IPS DF 6.9 (cell line): ENCODE measurements at regions not wholly inside any gene's neighbourhood (a gene's known extent, or its start where the extent isn't known, plus 50 kb on each side); places are given as distances from the start of the nearest gene placed in this dataset.

ENCODE experiments used
- DNase-seq: peaks from one replicate; pipeline ENCODE4 v3.0.0-alpha.2; 2013; ENCODE audit warnings: low read depth, low spot score
- H3K27ac ChIP-seq: one replicate; pipeline ENCODE4 v1.5.1; 2013; ENCODE audit warnings: low read length, control low read depth
- H3K27me3 ChIP-seq: 2 replicates; pipeline ENCODE4 v1.6.1; 2013; ENCODE audit warnings: mild to moderate bottlenecking, low read length; ENCODE audit not compliant: control insufficient read depth, insufficient read depth
- H3K36me3 ChIP-seq: 2 replicates; pipeline ENCODE4 v1.6.1; 2013; ENCODE audit warnings: low read length; ENCODE audit not compliant: control insufficient read depth, insufficient read depth
- H3K4me1 ChIP-seq: 2 replicates; pipeline ENCODE4 v1.6.1; 2013; ENCODE audit warnings: low read length; ENCODE audit not compliant: control insufficient read depth, insufficient read depth
- H3K4me3 ChIP-seq: 2 replicates; pipeline ENCODE4 v1.5.1; 2013; ENCODE audit warnings: mild to moderate bottlenecking, low read length
- H3K9me3 ChIP-seq: 2 replicates; pipeline ENCODE4 v1.6.1; 2013; ENCODE audit warnings: low read length, inconsistent platforms; ENCODE audit not compliant: control insufficient read depth, insufficient read depth
- WGBS: extraction: QIAGEN DNeasy Blood & Tissue Kit; methylation state at CpG from one replicate; pipeline ENCODE4 v1.1.7; 2013; ENCODE audit warnings: mixed read lengths, missing lambda C conversion rate; ENCODE audit not compliant: insufficient read length, insufficient coverage; 5-methylcytosine and 5-hydroxymethylcytosine counted together

DNA sequence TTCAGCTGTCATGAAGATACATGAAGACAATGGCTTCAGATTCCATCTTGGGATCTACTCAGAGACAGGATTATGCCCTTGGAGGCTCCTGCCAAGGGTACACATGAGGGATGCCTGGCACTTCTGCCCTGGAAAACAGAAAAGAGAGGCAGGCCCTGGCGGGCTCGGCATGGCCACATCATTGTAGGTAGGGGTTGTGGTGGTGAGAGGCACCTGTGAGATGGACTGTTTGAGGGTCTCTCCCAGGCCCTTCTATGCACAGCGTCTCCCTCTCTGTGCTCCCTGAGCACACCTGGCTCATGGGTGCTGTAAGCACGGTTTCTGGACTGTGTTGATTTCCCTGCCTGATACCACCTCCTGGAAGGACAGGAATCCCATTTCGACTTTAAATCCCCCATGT, 304.3 kb downstream of the GLRX3 start:
- no peak overlapping the region for H3K4me3 ChIP-seq
- H3K4me1 ChIP-seq = no peaks in the 10 kb centered on the region
- no peaks in the 10 kb centered on the region for H3K36me3 ChIP-seq
- H3K9me3 ChIP-seq = peaks cover 22% of the 10 kb centered on the region
- no peak overlapping the region for H3K27ac ChIP-seq
- no peaks in the 10 kb centered on the region for H3K27me3 ChIP-seq
- DNase-seq = no peak
- whole genome bisulfite sequencing = no CpG with 5 or more reads among the region's 5 CpGs

- Histone ChIP-seq H3K27ac (no peak overlapping the region), H3K4me1 (no peaks in the 10 kb centered on the region), H3K27me3 (no peaks in the 10 kb centered on the region), H3K9me3 (peaks cover 19% of the 10 kb centered on the region), H3K36me3 (no peaks in the 10 kb centered on the region), H3K4me3 (no peak overlapping the region)
- DNase-seq = no peak
- no CpG with 5 or more reads among the region's 14 CpGs for WGBS
Observed at GRCh38 chr10:130440971-130441370, 304.8 kb downstream of the GLRX3 start.

GRCh38 chr10:130443066-130443465, 306.9 kb downstream of the GLRX3 start:
- Histone ChIP-seq H3K27ac (no peak overlapping the region), H3K4me1 (no peaks in the 10 kb centered on the region), H3K9me3 (peaks cover 17% of the 10 kb centered on the region), H3K36me3 (no peaks in the 10 kb centered on the region), H3K4me3 (no peak overlapping the region), H3K27me3 (no peaks in the 10 kb centered on the region)
- DNase-seq = no peak
- WGBS = no CpG with 5 or more reads among the region's 7 CpGs

DNA sequence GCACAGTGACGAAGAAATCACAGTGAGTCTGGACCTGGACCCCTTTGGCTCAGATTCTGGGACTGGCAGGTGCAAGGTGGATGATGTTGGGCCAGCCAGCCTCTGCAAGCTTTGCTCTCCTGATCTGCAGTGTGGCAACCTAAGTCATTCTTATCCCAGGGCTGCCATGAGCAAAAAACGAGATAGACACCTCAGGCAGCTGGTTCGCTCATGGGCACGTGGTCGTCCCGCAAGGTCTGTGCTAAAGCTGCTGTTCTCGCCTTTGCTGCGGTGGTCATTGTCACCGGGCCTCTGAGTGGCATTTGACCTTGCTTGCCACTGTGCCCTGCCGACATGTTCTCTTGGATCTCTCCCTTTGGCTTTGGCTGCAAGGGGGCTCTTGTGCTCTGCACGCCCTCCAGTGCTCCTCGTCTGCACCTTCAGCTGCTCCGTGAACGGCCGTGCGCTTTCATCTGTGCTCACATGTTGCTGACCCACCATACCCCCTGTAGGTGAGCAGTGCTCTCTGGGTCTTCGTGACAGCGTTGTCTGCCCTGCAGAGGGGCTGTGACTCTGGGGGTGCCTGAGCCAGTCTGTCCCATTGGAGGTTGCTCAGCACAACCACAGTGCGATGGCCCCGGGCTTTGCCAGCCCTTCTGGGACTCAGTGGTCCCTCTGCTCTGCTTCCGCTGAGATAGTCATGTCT, 317.0 kb downstream of the GLRX3 start:
- H3K4me1 ChIP-seq = no peaks in the 10 kb centered on the region
- H3K9me3 ChIP-seq = peaks cover 38% of the 10 kb centered on the region
- H3K4me3 ChIP-seq = no peak overlapping the region
- H3K27me3 ChIP-seq = no peaks in the 10 kb centered on the region; the same call in 1 of the 2 replicates
- H3K27ac ChIP-seq = no peak overlapping the region
- no peaks in the 10 kb centered on the region for H3K36me3 ChIP-seq
- DNase-seq = no peak
- WGBS = no CpG with 5 or more reads among the region's 21 CpGs

DNA sequence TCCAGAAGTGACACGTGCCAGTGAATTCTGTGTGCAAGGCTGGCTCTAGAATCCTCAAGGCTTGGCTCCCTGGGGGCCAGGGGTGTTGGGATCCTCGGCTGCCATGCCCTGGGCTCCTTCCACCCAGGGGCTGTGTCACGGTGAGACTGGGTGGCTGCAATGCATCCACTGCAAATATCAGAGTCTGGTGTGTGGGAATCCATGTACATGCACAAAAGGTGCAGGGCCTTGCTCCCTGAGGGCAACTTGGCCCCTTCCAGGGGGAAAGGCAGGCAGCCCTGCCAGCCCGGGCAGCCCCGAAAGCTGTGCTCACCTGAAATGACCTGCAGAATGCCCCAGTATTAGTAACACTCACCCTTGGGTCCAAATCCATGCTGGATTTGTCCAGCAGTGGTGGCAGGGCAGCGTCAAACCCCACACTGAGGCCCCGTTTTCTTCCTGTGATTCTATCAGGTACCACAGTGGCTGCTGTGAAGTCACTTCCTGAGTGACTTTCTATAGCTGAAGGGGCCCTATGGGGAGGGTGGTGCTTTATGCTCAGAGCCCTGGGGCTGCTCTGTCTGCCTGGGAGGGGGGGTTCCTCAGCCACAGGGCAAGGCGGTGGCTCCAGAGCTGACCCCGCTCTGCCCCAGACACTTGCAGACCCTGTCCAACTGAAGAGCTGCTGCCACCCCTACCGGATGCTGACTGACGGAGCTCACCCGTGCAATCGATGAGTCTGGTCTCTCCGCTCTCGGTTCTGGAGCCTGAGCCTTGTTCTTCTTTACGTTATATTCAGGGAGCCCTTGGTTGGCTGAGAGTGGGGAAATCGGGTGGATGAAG, 317.7 kb downstream of the GLRX3 start:
- H3K27me3 ChIP-seq = no peaks in the 10 kb centered on the region; the same call in 1 of the 2 replicates
- H3K4me1 ChIP-seq = no peaks in the 10 kb centered on the region
- H3K36me3 ChIP-seq = no peaks in the 10 kb centered on the region
- peaks cover 40% of the 10 kb centered on the region for H3K9me3 ChIP-seq
- H3K4me3 ChIP-seq = no peak overlapping the region
- no peak for DNase-seq
- H3K27ac ChIP-seq = no peak overlapping the region
- no CpG with 5 or more reads among the region's 17 CpGs for WGBS

DNA sequence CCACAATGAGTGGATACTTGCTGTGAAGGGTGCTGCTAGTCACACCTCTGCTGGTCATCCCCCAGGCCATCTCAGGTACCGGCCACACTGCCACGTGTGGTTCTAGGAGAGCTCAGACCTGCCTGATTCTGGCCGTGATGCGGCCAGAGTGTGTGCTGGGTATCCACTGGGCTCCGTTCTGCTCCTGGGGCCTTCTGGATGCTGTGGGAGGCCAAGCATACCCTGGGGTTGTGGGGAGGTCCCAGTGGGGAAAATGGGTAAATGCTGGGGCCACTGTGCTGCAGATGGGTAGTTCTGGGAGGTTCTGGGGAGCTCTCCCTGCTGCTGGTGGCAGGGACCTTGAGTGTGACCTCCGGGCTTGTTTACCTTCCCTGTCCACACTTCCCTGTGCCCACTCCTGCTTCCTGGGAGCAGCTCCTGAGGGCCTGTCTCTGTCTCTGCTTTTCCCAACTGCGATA, 318.4 kb downstream of the GLRX3 start:
- peaks cover 40% of the 10 kb centered on the region for H3K9me3 ChIP-seq
- no peak overlapping the region for H3K27ac ChIP-seq
- no peak overlapping the region for H3K4me3 ChIP-seq
- no peaks in the 10 kb centered on the region for H3K4me1 ChIP-seq
- no peaks in the 10 kb centered on the region; the same call in 1 of the 2 replicates for H3K27me3 ChIP-seq
- no peaks in the 10 kb centered on the region for H3K36me3 ChIP-seq
- WGBS = no CpG with 5 or more reads among the region's 7 CpGs
- DNase-seq = no peak

DNA sequence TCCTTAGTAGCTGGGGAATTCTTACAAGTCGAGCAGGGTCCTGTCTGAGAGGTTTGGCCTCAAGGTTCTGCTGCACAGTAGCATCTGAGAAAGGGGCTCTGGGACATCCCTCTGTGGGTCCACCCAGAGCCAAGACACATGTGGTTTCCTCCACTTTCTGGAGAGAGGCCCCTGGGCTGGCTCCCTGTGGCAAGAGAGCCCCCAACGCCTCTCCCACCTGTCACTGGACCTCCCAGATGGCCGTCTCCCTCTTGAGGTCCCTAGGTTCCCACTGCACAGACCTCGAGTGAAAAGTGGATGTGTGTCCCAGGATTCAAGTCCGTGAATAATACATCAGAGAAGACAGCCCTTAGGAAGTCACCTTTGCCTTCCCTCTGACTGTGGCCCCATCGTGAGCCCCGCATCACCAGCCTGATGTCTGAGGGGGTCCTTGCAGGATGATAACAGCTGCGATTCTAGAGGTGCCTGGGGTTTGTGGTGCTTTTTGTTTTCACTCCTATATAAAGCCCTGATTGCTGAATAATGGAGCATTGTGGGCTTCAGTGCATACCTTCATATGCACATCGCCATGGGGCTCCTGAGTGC, 319.0 kb downstream of the GLRX3 start:
- Histone ChIP-seq H3K27me3 (no peaks in the 10 kb centered on the region; the same call in 1 of the 2 replicates), H3K27ac (no peak overlapping the region), H3K9me3 (peaks cover 40% of the 10 kb centered on the region), H3K4me1 (no peaks in the 10 kb centered on the region), H3K36me3 (no peaks in the 10 kb centered on the region), H3K4me3 (no peak overlapping the region)
- DNase-seq = no peak
- no CpG with 5 or more reads among the region's 9 CpGs for WGBS

- H3K27me3 ChIP-seq = no peaks in the 10 kb centered on the region; the same call in 1 of the 2 replicates
- no CpG with 5 or more reads among the region's 7 CpGs for WGBS
- no peak overlapping the region for H3K4me3 ChIP-seq
- H3K9me3 ChIP-seq = peaks cover 38% of the 10 kb centered on the region
- no peaks in the 10 kb centered on the region for H3K4me1 ChIP-seq
- no peak for DNase-seq
- H3K36me3 ChIP-seq = no peaks in the 10 kb centered on the region
- H3K27ac ChIP-seq = no peak overlapping the region
Observed at GRCh38 chr10:130455791-130456190, 319.6 kb downstream of the GLRX3 start.

GRCh38 chr10:130456616-130457015, 320.4 kb downstream of the GLRX3 start:
- peaks cover 33% of the 10 kb centered on the region for H3K9me3 ChIP-seq
- DNase-seq = no peak
- H3K27ac ChIP-seq = no peak overlapping the region
- no peaks in the 10 kb centered on the region for H3K36me3 ChIP-seq
- no peaks in the 10 kb centered on the region for H3K4me1 ChIP-seq
- H3K27me3 ChIP-seq = no peaks in the 10 kb centered on the region; the same call in 1 of the 2 replicates
- no CpG with 5 or more reads among the region's 6 CpGs for WGBS
- no peak overlapping the region for H3K4me3 ChIP-seq

GRCh38 chr10:130458509-130458908, 322.3 kb downstream of the GLRX3 start:
- Histone ChIP-seq H3K36me3 (no peaks in the 10 kb centered on the region), H3K9me3 (peaks cover 32% of the 10 kb centered on the region), H3K4me3 (no peak overlapping the region), H3K4me1 (no peaks in the 10 kb centered on the region), H3K27ac (no peak overlapping the region), H3K27me3 (no peaks in the 10 kb centered on the region; the same call in 1 of the 2 replicates)
- DNase-seq = no peak
- no CpG with 5 or more reads among the region's 4 CpGs for WGBS
